Activated CD8-positive, alpha-beta memory T cell treated with anti-CD3 and anti-CD28 coated beads, Interleukin-2, amount 10 ng/mL, durations not matched to agents 7 days and 5 days (primary cell): ENCODE measurements at regions not wholly inside any gene's neighbourhood (a gene's known extent, or its start where the extent isn't known, plus 50 kb on each side); places are given as distances from the start of the nearest gene placed in this dataset.

Experiments used
- ATAC-seq: fragments of 150-1000 bp; cut with Tn5 transposase; one replicate; pipeline ENCODE4 v1.10.0; 2021; ENCODE audit warnings: moderate library complexity
- CTCF ChIA-PET: fragments of 350-600 bp; sonication (Branson Sonifier 250); formaldehyde crosslinking; loops from one replicate; lab custom pipeline; 2021; ENCODE audit warnings: antibody characterized with exemption; lab: Charles Lee
- DNase-seq: peaks from one replicate; pipeline ENCODE4 v3.0.0-alpha.2; 2020
- H3K27ac Mint-ChIP-seq: one replicate; pipeline ENCODE4 v1.8.0; 2021; ENCODE audit warnings: mild to moderate bottlenecking, mixed read lengths
- H3K27me3 Mint-ChIP-seq: one replicate; pipeline ENCODE4 v1.8.0; 2021; ENCODE audit warnings: mixed read lengths
- H3K36me3 Mint-ChIP-seq: one replicate; pipeline ENCODE4 v1.8.0; 2021; ENCODE audit warnings: mild to moderate bottlenecking, mixed read lengths
- H3K4me1 Mint-ChIP-seq: one replicate; pipeline ENCODE4 v1.8.0; 2021; ENCODE audit warnings: mixed read lengths
- H3K4me3 Mint-ChIP-seq: one replicate; pipeline ENCODE4 v1.8.0; 2021; ENCODE audit warnings: mild to moderate bottlenecking, moderate library complexity, mixed read lengths
- H3K9me3 Mint-ChIP-seq: one replicate; pipeline ENCODE4 v1.8.0; 2022; ENCODE audit warnings: low read depth, mixed read lengths

DNA sequence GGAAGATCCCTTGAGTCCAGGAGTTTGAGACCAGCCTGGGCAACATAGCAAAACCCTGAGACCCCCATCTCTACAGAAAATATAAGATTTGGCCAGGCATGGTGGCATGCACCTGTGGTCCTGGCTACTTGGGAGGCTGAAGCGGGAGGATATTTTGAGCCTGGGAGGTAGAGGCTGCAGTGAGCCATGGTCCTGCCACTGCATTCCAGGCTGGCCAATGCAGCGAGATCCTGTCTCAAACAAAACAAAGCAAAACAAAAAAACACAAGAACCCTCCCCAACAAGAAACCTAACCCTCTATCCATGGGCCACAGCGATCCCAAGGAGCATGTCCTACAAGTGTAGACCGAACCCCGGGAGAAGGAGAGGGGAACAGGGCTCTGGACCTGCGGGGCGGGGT lies 133.3 kb downstream of the MGAT5B start:
- no peaks in the 10 kb centered on the region for H3K36me3 Mint-ChIP-seq
- ATAC-seq (no peak), DNase-seq (no peak)
- no peaks in the 10 kb centered on the region for H3K27me3 Mint-ChIP-seq
- no peak overlapping the region for H3K27ac Mint-ChIP-seq
- CTCF ChIA-PET, result no interaction called here
- no peaks in the 10 kb centered on the region for H3K9me3 Mint-ChIP-seq
- H3K4me1 Mint-ChIP-seq, result peaks cover 31% of the 10 kb centered on the region
- H3K4me3 Mint-ChIP-seq, result no peak overlapping the region

DNA sequence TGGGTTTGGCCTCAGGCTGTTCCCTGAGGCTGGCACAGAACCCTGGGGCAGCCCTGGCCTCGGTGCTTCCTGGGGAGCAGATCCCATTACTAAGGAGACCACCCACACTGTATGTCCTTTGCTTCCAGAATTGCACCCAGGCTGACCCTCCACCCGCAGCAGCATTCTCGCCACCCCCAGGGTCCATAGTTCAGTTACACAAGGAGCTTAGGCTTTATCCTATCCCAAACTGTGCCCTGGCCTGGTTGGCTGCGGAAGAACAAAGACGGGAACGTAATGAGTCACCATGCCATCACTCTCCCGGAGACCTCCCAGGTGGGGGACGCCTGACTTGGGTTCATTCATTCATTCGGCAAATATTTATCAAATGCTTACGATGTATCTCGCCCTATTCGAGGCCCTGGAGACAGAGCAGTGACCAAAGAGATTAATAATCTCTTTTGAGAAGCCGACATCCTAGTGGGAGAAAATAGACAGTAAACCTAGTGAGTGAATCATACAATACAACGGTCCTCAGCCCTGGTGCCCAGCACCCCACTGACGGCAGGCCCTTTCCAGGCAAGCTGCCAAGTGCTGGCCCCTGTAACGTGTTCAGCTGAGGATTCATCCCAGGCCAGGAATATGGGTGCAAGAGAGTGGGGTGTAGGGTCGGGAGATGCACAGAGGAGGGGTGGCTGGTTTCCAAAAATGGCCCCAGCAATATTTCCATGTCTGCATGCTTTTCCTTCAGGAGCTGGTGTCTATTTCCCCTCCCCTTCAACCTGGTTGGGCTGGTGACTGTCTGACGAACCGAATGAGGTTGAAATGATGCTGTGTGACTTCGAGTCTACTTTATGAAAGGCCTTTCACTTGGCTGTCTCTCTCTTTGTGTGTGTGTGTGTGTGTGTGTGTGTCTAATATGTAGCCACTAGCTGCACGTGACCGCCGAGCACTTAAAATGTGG lies 134.2 kb downstream of the MGAT5B start:
- no peak for ATAC-seq
- Mint-ChIP-seq H3K27me3 (peaks cover 8% of the 10 kb centered on the region), H3K4me3 (no peak overlapping the region), H3K4me1 (peaks cover 25% of the 10 kb centered on the region), H3K9me3 (no peaks in the 10 kb centered on the region), H3K36me3 (no peaks in the 10 kb centered on the region), H3K27ac (no peak overlapping the region)
- CTCF ChIA-PET, result interaction anchor here (1.0 kb wide), 1 partner anchor 9 kb away, joined by 3 read pairs; no protein-coding TSS in a partner anchor
- DNase-seq, result no peak

DNA sequence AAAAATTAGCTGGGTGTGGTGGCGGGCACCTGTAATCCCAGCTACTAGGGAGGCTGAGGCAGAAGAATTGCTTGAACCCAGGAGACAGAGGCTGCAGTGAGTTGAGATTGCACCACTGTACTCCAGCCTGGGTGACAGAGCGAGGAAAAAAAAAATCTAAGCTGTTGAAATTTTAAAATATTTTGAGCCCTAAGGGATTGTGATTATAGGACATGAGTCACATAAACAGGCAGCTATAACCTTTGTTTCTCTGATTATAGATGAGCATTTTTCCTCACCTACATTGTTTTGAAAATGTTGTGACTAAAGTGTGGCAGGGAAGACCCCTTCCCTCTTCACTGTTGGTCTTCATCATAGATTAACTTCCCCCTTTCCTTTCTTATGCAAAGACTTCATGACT lies 135.5 kb downstream of the MGAT5B start:
- CTCF ChIA-PET, result interaction anchor here (1.0 kb wide), 1 partner anchor 8 kb away, joined by 3 read pairs; no protein-coding TSS in a partner anchor
- no peaks in the 10 kb centered on the region for H3K36me3 Mint-ChIP-seq
- no peak for ATAC-seq

DNA sequence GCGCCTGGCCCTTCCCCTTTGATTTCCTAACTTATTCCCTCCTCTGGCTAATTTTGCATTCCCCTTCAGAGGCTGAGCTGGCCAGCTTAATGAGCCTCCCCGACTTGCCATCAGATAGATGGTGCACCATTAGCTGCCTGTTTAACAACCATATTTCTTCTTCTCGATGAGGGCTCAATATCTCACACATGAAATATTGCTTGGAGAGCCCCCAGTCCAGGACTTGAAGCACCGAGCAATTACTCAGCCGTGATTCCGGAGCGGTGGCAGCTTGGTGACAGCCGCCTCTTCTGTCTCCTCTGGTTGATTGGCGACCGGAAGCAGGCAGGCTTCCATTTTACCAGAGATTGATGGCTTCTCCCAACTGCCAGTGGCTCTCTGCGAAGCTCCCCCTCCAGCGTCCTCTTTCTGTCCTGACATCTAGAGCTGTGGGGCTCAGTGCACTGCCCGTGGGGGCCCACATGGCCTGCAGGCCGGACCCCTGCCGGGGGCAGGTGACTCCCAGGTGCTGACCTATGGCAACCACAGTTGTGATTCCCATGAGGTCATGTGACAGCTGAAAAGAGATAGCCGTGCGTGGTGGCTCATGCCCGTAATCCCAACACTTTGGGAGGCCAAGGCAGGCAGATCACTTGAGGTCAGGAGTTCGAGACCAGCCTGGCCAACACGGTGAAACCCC lies 133.7 kb upstream of the SEC14L1 start:
- H3K9me3 Mint-ChIP-seq, result peaks cover 4% of the 10 kb centered on the region
- peaks cover 33% of the 10 kb centered on the region for H3K27me3 Mint-ChIP-seq
- CTCF ChIA-PET, result interaction anchor here (0.7 to 1.0 kb wide), 3 partner anchors 56 to 1585 kb away, joined by 3 to 4 read pairs (median 3); no protein-coding TSS in a partner anchor
- no peak overlapping the region for H3K4me3 Mint-ChIP-seq
- DNase-seq, result no peak
- no peaks in the 10 kb centered on the region for H3K4me1 Mint-ChIP-seq
- ATAC-seq, result no peak
- no peak overlapping the region for H3K27ac Mint-ChIP-seq
- peaks cover 3% of the 10 kb centered on the region for H3K36me3 Mint-ChIP-seq

More for the DNA sequence above, 135.5 kb downstream of the MGAT5B start:
- DNase-seq, result no peak
- no peaks in the 10 kb centered on the region for H3K9me3 Mint-ChIP-seq
- H3K27ac Mint-ChIP-seq, result no peak overlapping the region
- H3K4me1 Mint-ChIP-seq, result peaks cover 12% of the 10 kb centered on the region
- peaks cover 12% of the 10 kb centered on the region for H3K27me3 Mint-ChIP-seq
- H3K4me3 Mint-ChIP-seq, result no peak overlapping the region

DNA sequence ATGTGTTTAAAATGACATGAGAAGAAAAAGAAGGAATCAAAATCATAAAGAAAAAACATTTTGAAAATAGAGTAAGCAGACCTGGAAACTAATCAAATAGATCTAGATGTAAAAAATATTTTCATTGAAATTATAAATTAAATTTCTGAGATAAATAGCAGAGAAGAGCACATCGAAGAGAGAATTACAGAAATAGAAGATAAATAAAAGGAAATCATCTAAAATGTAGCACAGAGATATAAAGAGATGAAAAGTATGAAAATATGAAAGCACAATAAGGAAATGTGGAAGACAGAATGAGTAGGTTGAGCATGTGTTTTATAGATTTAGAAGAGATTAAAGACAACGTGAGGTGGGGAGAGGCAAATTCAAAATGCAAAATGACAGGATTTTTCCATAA lies 130.9 kb upstream of the SEC14L1 start:
- H3K4me3 Mint-ChIP-seq, result no peak overlapping the region
- ATAC-seq, result no peak
- peaks cover 3% of the 10 kb centered on the region for H3K36me3 Mint-ChIP-seq
- H3K9me3 Mint-ChIP-seq, result peaks cover 4% of the 10 kb centered on the region
- H3K4me1 Mint-ChIP-seq, result no peaks in the 10 kb centered on the region
- no peak overlapping the region for H3K27ac Mint-ChIP-seq
- DNase-seq, result no peak
- H3K27me3 Mint-ChIP-seq, result peaks cover 41% of the 10 kb centered on the region
- CTCF ChIA-PET, result no interaction called here

DNA sequence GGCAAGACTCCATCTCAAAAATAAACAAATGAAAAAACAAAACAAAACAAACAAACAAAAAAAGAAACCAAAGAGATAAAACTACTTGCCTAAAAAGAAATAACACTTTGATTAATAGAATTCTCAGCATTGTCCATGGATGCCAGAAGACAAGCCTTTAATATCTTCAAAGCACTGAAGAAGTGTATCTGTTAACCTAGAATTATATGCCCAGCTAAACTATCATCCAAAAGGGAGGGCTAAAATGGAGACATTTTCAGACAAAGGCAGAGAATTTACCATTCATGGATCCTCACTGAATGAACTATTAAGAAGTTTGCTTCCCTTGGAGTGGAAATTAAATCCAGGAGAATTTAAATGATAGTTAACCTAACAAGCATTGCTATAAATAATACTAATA lies 130.1 kb upstream of the SEC14L1 start:
- H3K9me3 Mint-ChIP-seq, result peaks cover 4% of the 10 kb centered on the region
- no peak overlapping the region for H3K4me3 Mint-ChIP-seq
- CTCF ChIA-PET, result interaction anchor here (2.1 to 3.7 kb wide), 3 partner anchors 45 to 143 kb away, joined by 9 to 27 read pairs (median 14); partner anchors contain the start of gene MGAT5B
- no peak for DNase-seq
- H3K27ac Mint-ChIP-seq, result no peak overlapping the region
- no peak for ATAC-seq
- H3K4me1 Mint-ChIP-seq, result no peaks in the 10 kb centered on the region
- H3K36me3 Mint-ChIP-seq, result peaks cover 3% of the 10 kb centered on the region
- peaks cover 41% of the 10 kb centered on the region for H3K27me3 Mint-ChIP-seq

DNA sequence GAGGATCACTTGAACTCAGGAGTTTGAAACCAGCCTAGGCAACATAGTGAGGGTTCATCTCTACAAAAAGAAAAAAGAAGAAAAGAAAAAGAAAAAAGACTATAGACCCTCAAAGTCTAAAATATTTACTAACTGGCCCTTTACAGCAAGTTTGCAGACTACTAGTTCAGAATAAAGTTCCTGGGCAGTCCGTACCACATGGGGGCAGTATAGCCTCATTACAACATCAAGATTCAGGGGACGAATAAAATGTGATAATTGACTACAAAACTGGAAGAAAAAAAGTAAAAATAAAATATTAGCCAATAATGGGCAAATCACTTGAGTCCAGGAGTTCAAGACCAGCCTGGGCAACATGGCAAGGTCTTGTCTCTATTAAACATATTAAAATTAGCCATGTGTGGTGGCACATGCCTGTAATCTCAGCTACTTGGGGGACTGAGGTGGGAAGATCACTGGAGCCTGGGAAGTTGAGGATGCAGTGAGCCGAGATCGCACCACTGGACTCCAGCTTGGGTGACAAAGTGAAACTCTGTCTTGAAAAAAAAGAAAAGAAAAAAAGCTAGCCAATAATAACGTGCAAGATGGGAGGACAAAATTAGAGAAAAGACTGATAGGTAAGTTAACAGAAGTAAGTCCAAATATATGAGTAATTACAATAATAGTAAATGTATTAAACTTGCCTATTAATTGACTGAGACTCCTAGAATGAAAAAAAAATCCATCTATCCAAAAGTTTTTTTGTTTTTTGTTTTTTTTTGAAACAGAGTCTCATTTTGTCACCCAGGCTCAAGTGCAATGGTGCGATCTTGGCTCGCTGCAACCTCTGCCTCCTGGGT lies 129.4 kb upstream of the SEC14L1 start:
- no peaks in the 10 kb centered on the region for H3K4me1 Mint-ChIP-seq
- DNase-seq (peak; percentile 68), ATAC-seq (peak; percentile 42)
- no peak overlapping the region for H3K4me3 Mint-ChIP-seq
- H3K27ac Mint-ChIP-seq, result no peak overlapping the region
- H3K36me3 Mint-ChIP-seq, result peaks cover 3% of the 10 kb centered on the region
- CTCF ChIA-PET, result interaction anchor here (1.0 to 3.7 kb wide), 8 partner anchors 8 to 144 kb away, joined by 3 to 27 read pairs (median 4); partner anchors contain the start of gene MGAT5B
- H3K9me3 Mint-ChIP-seq, result peaks cover 4% of the 10 kb centered on the region
- H3K27me3 Mint-ChIP-seq, result peaks cover 41% of the 10 kb centered on the region

DNA sequence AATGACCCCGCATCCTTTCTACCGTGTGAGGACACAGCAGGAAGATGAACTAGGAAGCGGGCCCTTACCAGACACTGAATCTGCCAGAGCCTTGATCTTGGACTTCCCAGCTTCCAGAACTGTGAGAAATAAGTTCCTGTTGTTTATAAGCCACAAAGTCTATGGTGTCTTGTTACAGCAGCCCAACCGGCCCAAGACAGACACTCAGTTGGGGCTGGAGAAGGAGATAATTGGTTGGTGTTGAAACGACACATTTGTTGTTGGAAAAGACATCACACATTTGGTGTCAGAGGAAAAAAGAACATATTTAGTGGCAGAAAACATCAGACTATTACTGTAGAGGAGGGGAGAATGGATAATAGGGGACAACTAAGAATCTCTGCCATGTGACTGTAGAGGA lies 122.3 kb upstream of the SEC14L1 start:
- peaks cover 8% of the 10 kb centered on the region for H3K27me3 Mint-ChIP-seq
- no peak overlapping the region for H3K4me3 Mint-ChIP-seq
- CTCF ChIA-PET, result no interaction called here
- DNase-seq (no peak), ATAC-seq (no peak)
- no peaks in the 10 kb centered on the region for H3K9me3 Mint-ChIP-seq
- no peaks in the 10 kb centered on the region for H3K36me3 Mint-ChIP-seq
- no peak overlapping the region for H3K27ac Mint-ChIP-seq
- H3K4me1 Mint-ChIP-seq, result no peaks in the 10 kb centered on the region

DNA sequence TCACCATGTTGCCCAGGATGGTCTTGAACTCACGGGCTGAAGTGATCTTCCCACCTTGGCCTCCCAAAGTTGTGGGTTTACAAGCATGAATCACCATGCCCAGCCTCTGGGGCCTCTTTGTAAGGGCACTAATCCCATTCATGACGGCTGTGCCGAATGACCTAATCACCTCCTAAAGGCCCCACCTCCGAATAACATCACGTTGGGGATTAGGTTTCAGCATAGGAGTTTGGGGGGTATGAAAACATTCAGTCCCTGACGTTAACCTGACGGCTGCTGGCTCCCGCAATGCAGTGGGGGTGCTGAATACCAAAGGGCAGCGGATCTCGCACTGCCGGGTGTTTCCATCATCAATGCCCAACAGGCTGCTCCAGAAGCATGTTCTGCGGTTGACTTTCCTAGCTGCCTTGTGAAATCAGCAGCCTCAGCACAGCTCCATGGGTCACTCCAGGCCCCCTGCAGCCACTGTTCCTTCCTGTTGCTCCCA lies 120.8 kb upstream of the SEC14L1 start:
- ATAC-seq, result no peak
- Mint-ChIP-seq H3K4me3 (no peak overlapping the region), H3K27ac (no peak overlapping the region), H3K9me3 (no peaks in the 10 kb centered on the region), H3K4me1 (no peaks in the 10 kb centered on the region), H3K27me3 (peaks cover 3% of the 10 kb centered on the region), H3K36me3 (no peaks in the 10 kb centered on the region)
- CTCF ChIA-PET, result no interaction called here
- no peak for DNase-seq

DNA sequence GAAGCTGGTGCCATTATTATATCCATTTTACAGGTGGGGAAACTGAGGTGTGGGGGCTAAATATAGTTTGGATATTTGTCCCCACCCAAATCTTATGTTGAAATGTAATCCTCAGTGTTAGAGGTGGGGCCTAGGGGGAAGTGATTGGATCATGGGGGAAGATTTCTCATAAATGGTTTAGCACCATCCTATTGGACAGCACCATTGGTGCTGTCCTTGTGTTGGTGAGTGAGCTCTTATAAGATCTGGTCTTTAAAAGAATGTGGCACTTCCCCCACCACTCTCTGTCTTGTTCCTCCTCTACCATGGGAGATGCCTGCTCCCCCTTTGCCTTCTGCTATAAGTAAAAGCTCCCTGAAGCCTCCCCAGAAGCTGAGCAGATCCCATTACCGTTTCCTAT lies 119.8 kb upstream of the SEC14L1 start:
- DNase-seq, result no peak
- no peaks in the 10 kb centered on the region for H3K4me1 Mint-ChIP-seq
- H3K27me3 Mint-ChIP-seq, result peaks cover 3% of the 10 kb centered on the region
- H3K4me3 Mint-ChIP-seq, result no peak overlapping the region
- ATAC-seq, result no peak
- no peaks in the 10 kb centered on the region for H3K9me3 Mint-ChIP-seq
- H3K27ac Mint-ChIP-seq, result no peak overlapping the region
- CTCF ChIA-PET, result interaction anchor here (1.2 to 3.5 kb wide), 2 partner anchors 35 to 153 kb away, joined by 5 to 13 read pairs; partner anchors contain the start of gene MGAT5B
- no peaks in the 10 kb centered on the region for H3K36me3 Mint-ChIP-seq

DNA sequence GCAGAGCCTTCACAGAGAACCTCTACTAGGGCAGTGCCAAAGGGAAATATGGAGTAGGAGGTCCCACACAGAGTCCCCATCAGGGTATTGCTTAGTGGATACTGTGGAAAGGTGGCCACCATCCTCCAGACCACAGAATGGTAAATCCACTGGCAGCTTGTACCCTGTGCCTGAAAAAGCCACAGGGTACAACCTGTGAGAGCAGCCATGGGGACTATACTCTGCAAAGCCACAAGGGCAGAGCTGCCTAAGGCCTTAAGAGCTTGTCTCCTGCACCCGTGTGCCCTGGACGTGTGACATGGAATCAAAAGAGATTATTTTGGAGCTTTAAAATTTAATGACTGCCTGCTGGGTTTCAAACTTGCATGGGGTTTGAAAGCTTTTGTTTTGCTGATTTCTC lies 118.0 kb upstream of the SEC14L1 start:
- Mint-ChIP-seq H3K9me3 (no peaks in the 10 kb centered on the region), H3K27me3 (peaks cover 5% of the 10 kb centered on the region), H3K36me3 (no peaks in the 10 kb centered on the region), H3K4me3 (no peak overlapping the region), H3K27ac (no peak overlapping the region), H3K4me1 (no peaks in the 10 kb centered on the region)
- DNase-seq, result no peak
- no peak for ATAC-seq
- CTCF ChIA-PET, result interaction anchor here (3.5 kb wide), 1 partner anchor 34 kb away, joined by 13 read pairs; no protein-coding TSS in a partner anchor

DNA sequence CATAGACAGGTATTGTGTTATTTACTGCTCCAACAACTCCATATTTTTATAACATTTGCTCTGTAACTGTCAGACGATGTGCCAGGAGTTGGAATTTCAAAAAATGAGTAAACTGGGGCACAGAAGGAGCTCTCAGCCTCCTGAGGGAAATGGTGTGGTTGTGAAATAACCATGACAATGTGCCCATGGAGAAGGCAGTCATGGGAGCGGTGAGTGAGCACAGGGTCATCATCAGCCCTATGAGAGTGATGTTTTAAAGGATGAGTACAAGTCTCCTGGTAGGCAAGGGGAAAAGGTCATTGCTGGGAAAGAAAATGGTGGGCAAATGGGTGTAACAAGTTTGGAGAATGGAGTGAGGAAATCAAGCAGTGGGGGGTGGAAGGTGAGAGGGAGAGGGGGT lies 115.0 kb upstream of the SEC14L1 start:
- no peak for DNase-seq
- Mint-ChIP-seq H3K4me1 (no peaks in the 10 kb centered on the region), H3K27me3 (peaks cover 5% of the 10 kb centered on the region), H3K27ac (no peak overlapping the region), H3K36me3 (no peaks in the 10 kb centered on the region), H3K9me3 (no peaks in the 10 kb centered on the region), H3K4me3 (no peak overlapping the region)
- no peak for ATAC-seq
- CTCF ChIA-PET, result no interaction called here
